Keratinocyte (primary cell): ENCODE measurements at regions not wholly inside any gene's neighbourhood (a gene's known extent, or its start where the extent isn't known, plus 50 kb on each side); places are given as distances from the start of the nearest gene placed in this dataset.

Source experiments
- DNase-seq: peaks from one replicate; pipeline ENCODE4 v3.0.0-alpha.2; 2011; ENCODE audit warnings: low read depth, missing footprints, low spot score
- FAIRE-seq: peaks from 2 replicates; lab custom pipeline; 2011; peaks lifted over from hg19 to GRCh38; lab: Jason Lieb, UNC
- H2AFZ ChIP-seq: 2 replicates; pipeline ENCODE4 v1.6.0; 2012; ENCODE audit warnings: low read length, control low read depth, inconsistent platforms; ENCODE audit not compliant: control insufficient read depth
- H3K27ac ChIP-seq: 2 replicates; pipeline ENCODE4 v1.5.1; 2011; ENCODE audit warnings: low read length; ENCODE audit not compliant: control insufficient read depth, insufficient read depth
- H3K27me3 ChIP-seq: 3 replicates; pipeline ENCODE4 v1.6.0; 2011; ENCODE audit warnings: low read length; ENCODE audit not compliant: control insufficient read depth, insufficient read depth; ENCODE audit errors: extremely low read depth
- H3K36me3 ChIP-seq, 2 experiments: 2 replicates in 1 of 2; 3 replicates in 1 of 2; pipeline ENCODE4 v1.5.1; 2011; ENCODE audit warnings: low read length in 2 of 2, mild to moderate bottlenecking in 1 of 2; ENCODE audit not compliant: control insufficient read depth in 2 of 2, insufficient read depth in 2 of 2; ENCODE audit errors: extremely low read depth in 1 of 2
- H3K4me1 ChIP-seq: 3 replicates; pipeline ENCODE4 v1.5.1; 2011; ENCODE audit warnings: low read length; ENCODE audit not compliant: control insufficient read depth, insufficient read depth; ENCODE audit errors: extremely low read depth
- H3K4me2 ChIP-seq: 3 replicates; pipeline ENCODE4 v1.6.0; 2011; ENCODE audit warnings: low read depth, low read length; ENCODE audit not compliant: control insufficient read depth, insufficient read depth; ENCODE audit errors: extremely low read depth
- H3K4me3 ChIP-seq, 3 experiments: fragments of 200-600 bp in 1 of 3; sonication (generic) in 1 of 3; 2 replicates in 2 of 3; 3 replicates in 1 of 3; pipeline ENCODE4 v1.5.1; 2011 to 2016; ENCODE audit warnings: low read length in 3 of 3, mild to moderate bottlenecking in 3 of 3, control low read depth in 2 of 3, inconsistent platforms in 1 of 3, low read depth in 1 of 3, mixed read lengths in 1 of 3, mixed run types in 1 of 3, moderate library complexity in 1 of 3; ENCODE audit not compliant: control insufficient read depth in 2 of 3, insufficient read depth in 2 of 3; ENCODE audit errors: extremely low read depth in 1 of 3
- H3K79me2 ChIP-seq: 2 replicates; pipeline ENCODE4 v1.6.0; 2012; ENCODE audit warnings: low read length; ENCODE audit not compliant: control insufficient read depth, insufficient read depth
- H3K9ac ChIP-seq: 3 replicates; pipeline ENCODE4 v1.6.0; 2011; ENCODE audit warnings: low read length; ENCODE audit not compliant: control insufficient read depth, insufficient read depth; ENCODE audit errors: extremely low read depth
- H3K9me1 ChIP-seq: 3 replicates; pipeline ENCODE4 v1.6.0; 2011; ENCODE audit warnings: low read length; ENCODE audit not compliant: control insufficient read depth, insufficient read depth; ENCODE audit errors: extremely low read depth
- H3K9me3 ChIP-seq: 2 replicates; pipeline ENCODE4 v1.5.1; 2012; ENCODE audit warnings: low read depth, low read length; ENCODE audit not compliant: control insufficient read depth
- H4K20me1 ChIP-seq: 3 replicates; pipeline ENCODE4 v1.6.0; 2011; ENCODE audit warnings: low read length; ENCODE audit not compliant: control insufficient read depth, insufficient read depth; ENCODE audit errors: extremely low read depth
- CTCF ChIP-seq, 3 experiments: IDR thresholded peaks in 1 of 3; conservative IDR thresholded peaks in 1 of 3; optimal IDR thresholded peaks in 1 of 3; 2 replicates in 2 of 3; 3 replicates in 1 of 3; pipeline versions ENCODE3 to v1.5.1; 2011; ENCODE audit warnings: low read length in 3 of 3, mild to moderate bottlenecking in 3 of 3, moderate library complexity in 2 of 3, control low read depth in 1 of 3, inconsistent platforms in 1 of 3; ENCODE audit not compliant: insufficient read depth in 2 of 3; ENCODE audit errors: extremely low read depth in 1 of 3
- EZH2 ChIP-seq: IDR thresholded peaks from one replicate; pipeline ENCODE4 v1.6.1; 2012; ENCODE audit warnings: inconsistent platforms, mild to moderate bottlenecking, low read length, moderate library complexity
- dilution Hi-C: fragments of 300-500 bp; cut with MboI; formaldehyde crosslinking; loops from one replicate; pipeline ENCODE4 v1.7.0; 2020; ENCODE audit warnings: low sequenced_read_pairs; ENCODE audit not compliant: extremely low pct_ligation_motif_present

GRCh38 chr17:63162406-63163157, 196.5 kb downstream of the TANC2 start:
- no peaks in the 10 kb centered on the region for H3K27me3 ChIP-seq
- H3K4me2 ChIP-seq: no peak overlapping the region
- dilution Hi-C loops: no loop called here
- H3K36me3 ChIP-seq: no peaks in the 10 kb centered on the region
- H4K20me1 ChIP-seq: no peaks in the 10 kb centered on the region
- H3K9me1 ChIP-seq: no peaks in the 10 kb centered on the region
- H3K9ac ChIP-seq: no peak overlapping the region
- DNase-seq (no peak), FAIRE-seq (peak; percentile 20)
- TF ChIP-seq CTCF (optimal IDR thresholded peaks at IDR 0.05 in 1 of 3, IDR thresholded peaks at IDR 0.05 in 1 of 3, conservative IDR thresholded peaks at IDR 0.05 in 1 of 3; ENCODE audit: extremely low read depth in 1 of 3, insufficient read depth in 2 of 3, low read length in 3 of 3) (no peak), EZH2 (no peak)
- no peaks in the 10 kb centered on the region for H3K9me3 ChIP-seq
- H3K4me1 ChIP-seq: no peaks in the 10 kb centered on the region
- H2AFZ ChIP-seq: no peak overlapping the region
- H3K4me3 ChIP-seq: no peak overlapping the region
- H3K79me2 ChIP-seq: no peaks in the 10 kb centered on the region
- H3K27ac ChIP-seq: no peak overlapping the region

GRCh38 chr17:63163158-63163520, 197.1 kb downstream of the TANC2 start:
- no peaks in the 10 kb centered on the region for H3K9me1 ChIP-seq
- H2AFZ ChIP-seq: no peak overlapping the region
- H3K27ac ChIP-seq: no peak overlapping the region
- H3K4me2 ChIP-seq: no peak overlapping the region
- no peaks in the 10 kb centered on the region for H3K4me1 ChIP-seq
- DNase-seq (no peak), FAIRE-seq (no peak)
- H3K79me2 ChIP-seq: no peaks in the 10 kb centered on the region
- H3K36me3 ChIP-seq: no peaks in the 10 kb centered on the region
- dilution Hi-C loops: no loop called here
- no peak overlapping the region for H3K9ac ChIP-seq
- no peaks in the 10 kb centered on the region for H4K20me1 ChIP-seq
- no peaks in the 10 kb centered on the region for H3K9me3 ChIP-seq
- H3K27me3 ChIP-seq: no peaks in the 10 kb centered on the region
- no peak for TF ChIP-seq EZH2
- TF ChIP-seq CTCF (optimal IDR thresholded peaks at IDR 0.05 in 1 of 3, IDR thresholded peaks at IDR 0.05 in 1 of 3, conservative IDR thresholded peaks at IDR 0.05 in 1 of 3; ENCODE audit: extremely low read depth in 1 of 3, insufficient read depth in 2 of 3, low read length in 3 of 3): no peak
- no peak overlapping the region for H3K4me3 ChIP-seq
